Activated T-helper 17 cell treated with anti-CD3 and anti-CD28 coated beads, Interleukin-2, amount 50 U/mL, for 72 hours (primary cell): ENCODE measurements at regions not wholly inside any gene's neighbourhood (a gene's known extent, or its start where the extent isn't known, plus 50 kb on each side); places are given as distances from the start of the nearest gene placed in this dataset.

ENCODE experiments used
- ATAC-seq: fragments of 150-1000 bp; cut with Tn5 transposase; replicated peaks from 2 replicates; pipeline ENCODE4 v1.10.0; 2021; ENCODE audit warnings: mild to moderate bottlenecking, moderate library complexity
- H3K27ac Mint-ChIP-seq: one replicate; pipeline ENCODE4 v1.8.0; 2022; ENCODE audit warnings: mixed read lengths
- H3K27me3 Mint-ChIP-seq: one replicate; pipeline ENCODE4 v1.8.0; 2022; ENCODE audit warnings: mixed read lengths
- H3K36me3 Mint-ChIP-seq: one replicate; pipeline ENCODE4 v1.8.0; 2022; ENCODE audit warnings: low read depth, mild to moderate bottlenecking, mixed read lengths
- H3K4me1 Mint-ChIP-seq: one replicate; pipeline ENCODE4 v1.8.0; 2022; ENCODE audit warnings: mixed read lengths
- H3K4me3 Mint-ChIP-seq: one replicate; pipeline ENCODE4 v1.8.0; 2022; ENCODE audit warnings: mild to moderate bottlenecking, mixed read lengths
- H3K9me3 Mint-ChIP-seq: one replicate; pipeline ENCODE4 v1.8.0; 2022; ENCODE audit warnings: mixed read lengths

DNA sequence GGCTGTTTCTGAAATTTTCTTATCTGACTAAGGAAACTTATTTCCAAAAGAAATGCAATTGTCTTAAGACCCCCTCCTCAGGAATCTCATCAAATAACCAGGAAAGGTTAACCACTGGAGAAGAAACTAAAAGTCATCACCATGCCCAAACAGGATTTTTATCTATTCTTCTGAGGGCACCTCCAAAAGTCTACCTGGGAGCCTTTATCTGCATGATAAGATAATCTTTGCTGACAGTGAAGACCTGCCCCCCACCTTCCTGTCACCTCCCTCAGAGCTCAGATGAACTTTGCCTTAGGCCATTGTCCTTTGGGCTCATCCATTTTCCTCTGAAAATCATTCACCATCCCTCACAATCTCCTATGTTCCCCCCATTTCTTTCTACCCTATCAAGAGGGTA, 137.3 kb upstream of the SMAD3 start:
- Mint-ChIP-seq H3K4me3 (no peak overlapping the region), H3K27ac (no peak overlapping the region), H3K36me3 (no peaks in the 10 kb centered on the region), H3K27me3 (peaks cover 20% of the 10 kb centered on the region), H3K4me1 (peaks cover 6% of the 10 kb centered on the region), H3K9me3 (peaks cover 5% of the 10 kb centered on the region)
- ATAC-seq = no peak

DNA sequence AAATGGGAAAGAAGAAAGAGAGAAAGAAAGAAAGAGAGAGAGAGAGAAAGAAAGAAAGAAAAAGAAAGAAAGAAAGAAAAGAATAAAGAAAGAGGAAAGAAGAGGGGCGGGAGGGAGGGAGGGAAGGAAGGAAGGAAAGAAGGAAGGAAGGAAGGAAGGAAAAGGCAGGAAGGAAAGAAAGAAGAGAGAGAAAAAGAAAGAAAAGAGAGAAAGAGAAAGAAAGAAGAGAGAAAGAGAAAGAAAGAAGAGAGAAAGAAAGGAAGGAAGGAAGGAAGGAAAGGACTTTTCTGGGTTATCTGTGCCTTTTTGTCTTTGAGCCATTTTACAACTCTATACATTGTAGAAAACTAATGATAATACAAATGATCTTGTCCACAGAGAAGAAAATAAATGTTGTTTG, 136.6 kb upstream of the SMAD3 start:
- no peak overlapping the region for H3K27ac Mint-ChIP-seq
- ATAC-seq = no peak
- H3K36me3 Mint-ChIP-seq = no peaks in the 10 kb centered on the region
- H3K27me3 Mint-ChIP-seq = peaks cover 13% of the 10 kb centered on the region
- H3K4me3 Mint-ChIP-seq = no peak overlapping the region
- H3K4me1 Mint-ChIP-seq = no peaks in the 10 kb centered on the region
- peaks cover 4% of the 10 kb centered on the region for H3K9me3 Mint-ChIP-seq

- H3K36me3 Mint-ChIP-seq = no peaks in the 10 kb centered on the region
- H3K4me3 Mint-ChIP-seq = no peak overlapping the region
- H3K27ac Mint-ChIP-seq = no peak overlapping the region
- peaks cover 8% of the 10 kb centered on the region for H3K27me3 Mint-ChIP-seq
- peaks cover 4% of the 10 kb centered on the region for H3K9me3 Mint-ChIP-seq
- no peaks in the 10 kb centered on the region for H3K4me1 Mint-ChIP-seq
- ATAC-seq = no peak
These were observed 135.5 kb upstream of the SMAD3 start for GRCh38 chr15:66929843-66930402.

DNA sequence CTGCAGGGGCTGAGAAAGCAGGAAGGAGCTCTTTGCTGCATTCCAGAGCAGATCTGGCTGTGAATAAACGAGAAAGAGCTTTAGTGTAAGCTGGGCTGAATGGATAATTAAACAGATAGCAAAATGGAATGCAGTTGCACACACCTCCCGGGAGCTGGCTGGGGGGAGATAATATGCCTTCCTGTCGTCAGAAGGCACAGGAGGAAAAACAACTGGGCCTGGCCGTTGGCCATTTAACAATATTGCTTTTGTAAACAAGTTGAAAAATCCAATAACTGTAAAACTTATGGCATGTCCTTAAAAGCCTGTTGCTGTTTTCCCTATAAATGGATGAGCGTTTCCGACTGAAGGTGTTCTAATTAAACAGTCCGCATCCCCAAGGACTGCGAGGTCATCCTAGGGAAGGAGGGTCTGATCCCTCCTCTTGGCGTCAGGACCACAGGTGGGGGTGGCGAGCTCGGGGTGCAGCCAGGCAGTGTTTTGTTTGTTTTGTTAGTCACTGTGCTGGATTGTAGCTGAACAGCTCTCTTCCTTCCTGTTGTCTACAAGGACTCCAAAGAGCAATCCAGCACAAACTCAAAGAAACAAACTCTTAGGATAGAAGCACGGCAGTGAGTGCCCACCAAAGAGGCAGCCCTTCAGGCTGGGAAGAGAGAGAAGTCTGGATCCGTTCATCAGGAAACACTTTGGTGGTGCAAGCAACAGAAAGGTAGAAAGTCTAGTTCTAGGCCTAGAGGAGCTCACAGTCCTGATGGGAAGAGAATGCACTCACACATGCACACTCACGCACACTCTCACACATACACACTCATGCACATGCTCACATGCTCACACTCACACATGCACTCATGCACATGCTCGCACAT, 133.4 kb upstream of the SMAD3 start:
- Mint-ChIP-seq H3K27ac (no peak overlapping the region), H3K27me3 (peaks cover 12% of the 10 kb centered on the region), H3K9me3 (peaks cover 4% of the 10 kb centered on the region), H3K4me1 (no peaks in the 10 kb centered on the region), H3K4me3 (no peak overlapping the region), H3K36me3 (no peaks in the 10 kb centered on the region)
- ATAC-seq = no peak

DNA sequence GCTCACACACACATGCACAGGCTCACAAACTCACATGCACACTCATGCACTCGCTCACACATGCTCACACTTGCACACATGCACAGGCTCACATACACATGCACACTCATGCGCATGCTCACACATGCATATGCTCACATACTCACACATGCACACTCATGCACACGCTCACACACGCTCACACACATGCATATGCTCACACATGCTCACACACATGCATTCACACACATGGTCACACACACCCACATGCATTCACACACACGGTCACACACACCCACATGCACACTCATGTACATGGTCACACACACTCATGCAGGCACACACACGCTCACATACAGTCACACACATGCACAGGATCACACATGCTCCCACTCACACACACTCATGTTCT, 132.8 kb upstream of the SMAD3 start:
- H3K4me1 Mint-ChIP-seq = no peaks in the 10 kb centered on the region
- no peaks in the 10 kb centered on the region for H3K36me3 Mint-ChIP-seq

GRCh38 chr15:66933932-66934867, 131.2 kb upstream of the SMAD3 start:
- Mint-ChIP-seq H3K27ac (no peak overlapping the region), H3K27me3 (peaks cover 7% of the 10 kb centered on the region), H3K9me3 (peaks cover 4% of the 10 kb centered on the region), H3K36me3 (no peaks in the 10 kb centered on the region), H3K4me3 (no peak overlapping the region), H3K4me1 (no peaks in the 10 kb centered on the region)
- ATAC-seq = no peak

More for the DNA sequence above, 132.8 kb upstream of the SMAD3 start:
- Mint-ChIP-seq H3K27me3 (peaks cover 12% of the 10 kb centered on the region), H3K9me3 (peaks cover 4% of the 10 kb centered on the region), H3K27ac (no peak overlapping the region), H3K4me3 (no peak overlapping the region)
- ATAC-seq = no peak

GRCh38 chr15:66934868-66935520, 130.4 kb upstream of the SMAD3 start:
- no peaks in the 10 kb centered on the region for H3K4me1 Mint-ChIP-seq
- H3K36me3 Mint-ChIP-seq = no peaks in the 10 kb centered on the region
- no peak overlapping the region for H3K27ac Mint-ChIP-seq
- peaks cover 7% of the 10 kb centered on the region for H3K27me3 Mint-ChIP-seq
- H3K9me3 Mint-ChIP-seq = peaks cover 4% of the 10 kb centered on the region
- no peak for ATAC-seq
- no peak overlapping the region for H3K4me3 Mint-ChIP-seq

- H3K4me1 Mint-ChIP-seq = peaks cover 6% of the 10 kb centered on the region
These were observed 129.7 kb upstream of the SMAD3 start for GRCh38 chr15:66935688-66936087.

DNA sequence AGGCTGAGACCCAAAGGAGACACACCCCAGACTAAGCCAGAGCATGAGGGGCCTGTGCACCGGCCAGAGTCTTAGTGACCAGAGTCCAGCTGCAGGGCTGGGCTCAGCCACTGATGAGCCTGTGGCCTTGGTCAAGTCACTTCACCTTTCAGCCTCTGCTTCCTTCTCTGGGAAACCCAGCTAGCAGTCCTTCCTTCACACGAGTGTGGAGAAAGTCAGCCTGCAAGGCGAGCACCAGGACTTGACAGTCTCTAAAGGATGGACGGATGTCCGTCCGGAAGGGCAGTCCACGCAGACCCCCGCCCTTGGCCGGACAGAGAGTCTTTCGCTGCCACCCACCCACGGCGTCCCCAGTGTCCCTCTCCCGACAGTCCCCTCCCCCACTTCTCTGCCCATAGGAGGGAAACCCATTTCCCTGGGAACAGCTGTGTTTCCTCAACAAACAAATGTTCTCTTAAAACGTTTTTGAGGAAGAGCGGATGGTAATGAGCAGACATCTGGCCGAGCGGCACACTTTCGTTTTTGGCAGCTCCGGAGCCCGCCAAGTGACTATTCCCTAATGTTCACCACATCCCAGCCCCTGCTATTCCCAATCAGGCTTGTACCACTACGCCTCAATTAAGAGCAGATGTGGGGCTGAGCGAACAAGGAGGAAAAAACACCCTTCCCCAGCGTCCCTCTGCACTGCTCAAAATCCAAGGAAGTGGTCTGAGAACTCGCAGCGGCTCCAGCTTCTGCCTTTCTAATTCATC, 129.1 kb upstream of the SMAD3 start:
- H3K27ac Mint-ChIP-seq = no peak overlapping the region
- no peaks in the 10 kb centered on the region for H3K36me3 Mint-ChIP-seq
- H3K9me3 Mint-ChIP-seq = peaks cover 4% of the 10 kb centered on the region
- peaks cover 7% of the 10 kb centered on the region for H3K27me3 Mint-ChIP-seq
- ATAC-seq = no peak
- peaks cover 10% of the 10 kb centered on the region for H3K4me1 Mint-ChIP-seq
- H3K4me3 Mint-ChIP-seq = no peak overlapping the region

More at GRCh38 chr15:66935688-66936087, 129.7 kb upstream of the SMAD3 start:
- H3K27me3 Mint-ChIP-seq = peaks cover 7% of the 10 kb centered on the region
- H3K27ac Mint-ChIP-seq = no peak overlapping the region
- H3K4me3 Mint-ChIP-seq = no peak overlapping the region
- H3K36me3 Mint-ChIP-seq = no peaks in the 10 kb centered on the region
- ATAC-seq = no peak
- peaks cover 4% of the 10 kb centered on the region for H3K9me3 Mint-ChIP-seq

DNA sequence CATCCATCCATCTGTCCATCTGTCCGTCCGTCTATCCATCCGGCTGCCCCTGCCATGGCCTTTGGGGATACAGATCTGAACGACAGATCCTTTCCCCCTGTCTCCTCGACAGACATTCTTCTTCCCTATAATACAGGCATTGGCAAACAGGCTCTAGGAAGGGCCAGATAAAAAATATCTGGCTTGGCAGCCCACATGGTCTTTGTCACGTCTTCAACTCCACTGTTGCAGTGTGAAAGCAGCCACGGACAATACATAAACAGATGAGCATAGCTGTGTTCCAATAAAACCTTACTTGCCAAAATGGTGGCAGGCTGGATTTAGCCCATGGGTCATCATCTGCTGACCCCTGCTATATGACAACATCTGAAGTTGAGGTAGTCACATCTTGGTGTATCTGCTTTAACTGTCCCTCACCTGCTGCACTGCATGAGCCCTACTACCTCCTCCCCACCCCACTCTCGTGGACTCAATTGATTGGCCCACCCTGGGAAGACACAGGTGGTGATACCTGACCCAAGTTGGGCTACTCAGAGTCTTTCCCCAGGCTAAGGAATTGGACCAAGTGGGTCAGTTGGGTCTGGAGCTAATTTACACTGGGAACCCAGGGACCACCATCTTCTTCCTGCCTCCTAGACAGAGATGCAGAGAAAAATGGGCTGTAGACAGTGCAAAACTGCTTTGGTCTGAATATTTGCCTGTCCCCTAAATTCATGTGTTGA, 128.4 kb upstream of the SMAD3 start:
- Mint-ChIP-seq H3K27ac (no peak overlapping the region), H3K4me1 (peaks cover 10% of the 10 kb centered on the region), H3K9me3 (peaks cover 4% of the 10 kb centered on the region), H3K27me3 (peaks cover 7% of the 10 kb centered on the region), H3K36me3 (no peaks in the 10 kb centered on the region), H3K4me3 (no peak overlapping the region)
- ATAC-seq = no peak

GRCh38 chr15:66937588-66937987, 127.8 kb upstream of the SMAD3 start:
- Mint-ChIP-seq H3K27me3 (peaks cover 7% of the 10 kb centered on the region), H3K27ac (no peak overlapping the region), H3K4me3 (no peak overlapping the region), H3K4me1 (peaks cover 10% of the 10 kb centered on the region), H3K9me3 (peaks cover 3% of the 10 kb centered on the region), H3K36me3 (no peaks in the 10 kb centered on the region)
- ATAC-seq = no peak

DNA sequence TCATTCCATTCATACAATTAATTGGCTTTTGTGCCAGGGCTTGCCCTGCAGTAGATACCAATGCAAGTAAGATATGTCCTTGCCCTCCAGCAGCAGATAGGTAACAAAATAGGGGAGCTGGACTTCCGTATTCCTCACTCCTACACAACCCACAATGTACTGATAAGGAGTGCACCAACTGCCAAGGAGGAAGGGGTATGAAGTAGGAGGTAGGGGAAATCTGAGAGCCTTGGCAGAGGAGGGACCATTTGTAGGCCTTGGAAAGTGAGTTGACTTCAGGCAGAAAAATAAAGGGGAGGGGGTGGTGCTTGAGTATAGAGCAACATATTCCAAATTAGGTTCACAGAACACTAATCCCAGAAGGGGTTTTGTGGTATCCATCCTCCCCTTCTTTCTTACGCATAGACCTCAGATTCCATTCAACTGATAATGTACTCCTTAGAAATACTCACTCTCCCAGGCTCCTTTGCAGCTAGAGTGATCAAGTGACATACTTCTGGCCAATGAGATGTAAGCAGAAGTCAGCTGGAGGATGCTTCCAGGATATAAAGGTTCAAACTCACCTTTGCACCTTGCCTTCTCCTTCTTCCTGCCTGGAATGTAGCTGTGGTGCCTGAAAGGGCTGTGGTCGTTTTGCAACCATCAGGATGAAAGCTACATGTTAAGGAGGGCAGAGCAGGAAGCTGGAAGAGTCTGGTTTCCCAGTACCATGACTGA, 127.1 kb upstream of the SMAD3 start:
- peaks cover 5% of the 10 kb centered on the region for H3K27me3 Mint-ChIP-seq
- no peak overlapping the region for H3K4me3 Mint-ChIP-seq
- H3K36me3 Mint-ChIP-seq = no peaks in the 10 kb centered on the region
- H3K4me1 Mint-ChIP-seq = peaks cover 10% of the 10 kb centered on the region
- no peak for ATAC-seq
- H3K27ac Mint-ChIP-seq = no peak overlapping the region
- H3K9me3 Mint-ChIP-seq = no peaks in the 10 kb centered on the region

DNA sequence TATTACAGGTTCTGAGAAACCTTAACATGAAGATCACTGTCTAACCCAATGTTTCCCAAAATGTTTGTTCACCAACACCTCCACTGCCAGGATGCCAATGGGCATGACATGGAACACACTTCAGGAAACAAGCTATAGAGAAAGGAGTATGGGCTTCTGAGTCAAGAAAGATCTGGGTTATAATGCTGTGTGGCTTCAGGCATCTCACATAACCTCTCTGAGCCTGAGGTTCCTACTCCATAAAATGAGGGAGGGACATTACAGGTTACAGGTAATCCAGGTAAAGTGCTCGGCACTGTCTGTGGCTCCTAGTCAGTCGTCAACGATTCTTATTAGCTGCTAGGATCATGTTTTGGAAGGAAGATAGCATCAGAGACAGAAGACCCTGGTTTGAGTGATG, 126.4 kb upstream of the SMAD3 start:
- Mint-ChIP-seq H3K27me3 (peaks cover 5% of the 10 kb centered on the region), H3K4me1 (peaks cover 10% of the 10 kb centered on the region), H3K36me3 (no peaks in the 10 kb centered on the region), H3K27ac (no peak overlapping the region), H3K4me3 (no peak overlapping the region), H3K9me3 (no peaks in the 10 kb centered on the region)
- ATAC-seq = no peak
